NCI-H82 (cell line): ENCODE measurements at regions not wholly inside any gene's neighbourhood (a gene's known extent, or its start where the extent isn't known, plus 50 kb on each side); places are given as distances from the start of the nearest gene placed in this dataset.
"Not testable (repeated sequence)": the region's sequence is repeated elsewhere in the genome, so short reads cannot be mapped to it uniquely, and the experiment has no call there.

Experiments
- DNase-seq: peaks from one replicate; lab custom pipeline; 2025; lab: John Stamatoyannopoulos, UW

DNA sequence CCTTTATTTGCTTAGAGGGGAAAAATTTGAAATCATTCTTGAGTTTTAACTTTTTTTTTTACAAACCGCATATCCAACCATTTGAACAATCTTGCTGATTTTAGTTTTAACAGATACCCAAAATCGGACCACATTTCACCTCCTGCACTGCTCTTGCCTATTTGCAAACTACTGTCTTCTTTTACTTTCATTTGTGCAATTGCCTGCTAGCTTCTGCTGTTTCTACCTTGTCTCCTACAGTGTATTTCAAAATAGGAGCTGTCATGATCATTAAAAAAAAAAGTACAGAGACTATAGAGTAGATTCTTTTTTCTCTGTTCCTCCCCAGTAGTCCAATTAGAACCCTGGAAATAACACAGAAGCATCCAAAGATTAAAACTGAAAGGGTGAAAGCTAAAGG, 1081.2 kb downstream of the SOCS6 start:
- no peak for DNase-seq

DNA sequence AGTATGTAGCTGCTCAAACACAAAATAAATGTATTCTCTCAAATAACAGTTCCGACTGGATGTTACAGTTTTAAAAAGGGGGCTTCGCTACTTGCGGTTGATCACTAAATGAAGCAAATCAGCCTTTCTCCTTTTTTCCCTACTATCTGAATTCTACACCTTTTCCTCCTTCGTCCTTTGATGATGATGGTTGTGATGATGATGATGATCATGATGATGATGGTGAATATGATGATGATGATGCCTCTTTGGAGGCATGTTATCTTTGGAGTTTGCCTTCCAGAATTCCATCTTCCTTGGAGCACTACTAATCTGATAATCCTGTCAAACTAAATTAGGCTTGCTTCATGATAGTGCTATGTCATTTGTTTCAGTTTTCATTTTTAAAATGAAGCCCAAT, 1073.3 kb downstream of the SOCS6 start:
- no peak for DNase-seq

DNA sequence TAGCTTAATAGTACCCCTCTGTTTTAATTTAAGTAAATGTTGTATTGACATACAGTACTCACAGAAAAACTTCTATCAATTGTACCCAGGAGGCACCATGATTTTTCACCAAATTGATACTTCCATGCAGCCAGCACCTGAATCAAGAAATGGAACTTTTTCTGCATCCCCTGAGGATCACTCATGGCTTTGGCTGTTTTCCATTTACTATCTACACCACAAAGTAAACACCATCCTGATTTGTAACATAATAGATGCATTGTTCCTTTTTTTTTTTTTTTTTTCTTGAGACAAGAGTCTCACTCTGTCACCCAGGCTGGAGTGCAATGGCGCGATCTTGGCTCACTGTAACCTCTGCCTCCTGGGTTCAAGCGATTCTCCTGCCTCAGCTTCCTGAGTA, 1066.8 kb downstream of the SOCS6 start:
- DNase-seq: not testable (repeated sequence)

DNA sequence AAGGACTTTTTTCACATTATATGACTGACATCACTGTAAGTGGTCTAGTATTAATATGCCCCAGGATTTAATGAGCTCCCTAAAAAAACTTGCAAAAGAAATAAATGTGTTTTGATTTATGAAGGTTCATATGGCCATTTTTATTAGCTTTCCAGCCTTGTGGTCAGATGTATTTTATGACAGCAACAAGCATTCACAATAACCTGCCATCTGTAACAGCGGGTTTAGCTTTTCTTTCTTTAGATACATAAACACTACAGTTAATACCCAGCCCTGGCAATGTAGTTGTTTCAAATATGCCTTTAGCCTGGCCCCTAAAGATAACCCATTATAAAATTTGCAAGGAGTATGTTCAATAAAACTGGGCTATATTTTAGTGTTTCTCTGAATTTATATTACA, 1063.8 kb downstream of the SOCS6 start:
- DNase-seq: no peak

DNA sequence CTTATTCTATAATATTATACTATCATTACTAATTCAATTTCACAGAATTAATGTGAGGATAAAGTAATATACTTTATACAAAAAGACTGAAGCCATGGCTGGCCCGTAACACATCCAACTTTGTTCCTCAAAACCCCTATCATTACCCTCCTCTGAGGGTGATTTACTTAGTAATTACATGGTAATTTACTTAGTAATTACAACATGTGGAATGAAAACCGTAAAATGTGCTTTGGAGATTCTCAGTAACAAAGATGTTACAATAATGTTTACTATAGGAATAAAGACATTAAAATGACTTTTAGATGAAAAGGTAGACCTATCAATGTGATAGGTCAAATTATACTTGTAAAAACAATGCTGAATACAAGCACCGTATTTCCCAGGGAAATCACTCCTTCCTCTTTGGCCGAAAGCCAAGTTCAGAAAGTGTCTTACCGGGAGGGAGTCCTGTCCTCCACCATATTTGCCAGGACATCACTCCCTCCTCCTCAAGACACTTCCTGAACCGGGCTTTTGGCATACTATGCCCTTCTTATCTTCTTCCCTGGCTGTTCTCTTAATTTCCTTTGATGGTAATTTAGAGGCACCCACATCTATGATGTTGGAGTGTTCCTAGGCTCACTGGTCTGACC, 1047.8 kb downstream of the SOCS6 start:
- no peak for DNase-seq

DNA sequence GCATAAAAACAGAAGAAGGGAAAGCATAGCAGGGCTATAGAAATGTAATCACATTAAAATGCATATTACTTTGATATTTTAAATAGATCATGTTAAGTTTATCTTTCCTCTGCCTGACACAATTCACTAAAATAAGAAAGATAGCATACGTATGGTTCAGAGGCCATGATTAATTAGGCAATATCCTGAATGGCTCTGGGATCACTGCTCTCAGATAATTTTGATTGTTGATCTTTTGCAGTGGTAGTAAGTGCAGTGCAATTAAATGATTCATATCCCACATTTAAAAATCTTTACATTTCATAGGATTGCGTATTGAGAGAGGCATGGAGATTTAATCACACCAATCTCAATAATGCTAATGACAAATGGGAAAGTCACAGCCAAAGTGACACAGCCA, 1040.7 kb downstream of the SOCS6 start:
- DNase-seq: no peak

DNA sequence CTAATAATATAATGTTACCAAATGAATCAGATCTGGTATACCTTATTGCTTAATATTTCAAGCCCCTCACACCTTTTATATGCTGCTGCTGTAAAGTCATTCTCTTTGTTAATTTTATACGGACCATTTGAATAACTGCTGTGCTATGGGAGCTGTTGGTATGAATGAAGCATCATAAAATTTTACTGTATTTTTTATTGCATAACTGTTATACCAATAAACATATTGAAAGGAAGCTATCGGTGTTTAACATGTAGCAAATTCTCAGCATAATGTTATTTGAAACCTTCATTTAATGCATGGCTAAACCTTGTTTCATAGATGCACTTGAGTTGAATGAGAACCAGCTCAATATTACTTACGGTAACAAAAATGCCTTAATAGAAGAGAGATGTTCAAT, 1040.3 kb downstream of the SOCS6 start:
- DNase-seq: no peak

DNA sequence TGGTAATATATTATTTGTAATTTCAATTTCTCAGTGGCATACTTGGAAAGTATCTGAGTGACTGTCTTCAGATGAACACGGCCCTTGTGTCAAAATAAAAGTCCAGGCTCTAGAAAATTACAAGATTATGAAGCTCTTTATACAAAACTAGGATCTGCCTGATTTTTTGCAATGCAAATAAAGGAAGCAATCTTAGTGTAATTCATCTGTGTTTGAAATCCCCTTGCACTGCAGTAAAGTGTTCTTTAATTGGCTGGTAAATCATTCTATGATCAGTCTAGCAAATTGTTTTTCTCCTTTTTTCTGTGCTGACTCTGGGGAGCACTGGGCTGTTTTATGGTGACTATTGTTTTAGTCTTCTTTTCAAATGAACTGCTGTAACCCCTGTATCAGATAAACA, 1039.0 kb downstream of the SOCS6 start:
- DNase-seq: no peak

DNA sequence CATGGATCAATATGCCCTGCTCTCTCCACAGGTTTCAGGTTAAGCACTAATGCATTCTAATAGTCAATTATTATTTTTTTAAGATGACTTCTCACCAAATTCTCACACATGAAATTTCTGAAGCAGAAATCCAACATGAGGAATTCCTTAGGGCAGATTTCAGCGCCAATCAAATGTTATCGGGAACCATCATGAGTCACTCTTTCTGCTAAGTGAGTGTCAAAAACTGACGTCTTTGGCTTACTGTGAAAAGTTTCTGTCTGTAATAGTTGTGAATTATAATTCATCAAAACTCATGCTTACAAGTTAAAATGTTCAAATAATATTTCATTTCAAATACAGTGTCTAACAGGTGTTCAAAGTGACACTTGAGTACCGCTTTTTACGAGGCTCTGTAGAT, 1038.6 kb downstream of the SOCS6 start:
- DNase-seq: no peak

DNA sequence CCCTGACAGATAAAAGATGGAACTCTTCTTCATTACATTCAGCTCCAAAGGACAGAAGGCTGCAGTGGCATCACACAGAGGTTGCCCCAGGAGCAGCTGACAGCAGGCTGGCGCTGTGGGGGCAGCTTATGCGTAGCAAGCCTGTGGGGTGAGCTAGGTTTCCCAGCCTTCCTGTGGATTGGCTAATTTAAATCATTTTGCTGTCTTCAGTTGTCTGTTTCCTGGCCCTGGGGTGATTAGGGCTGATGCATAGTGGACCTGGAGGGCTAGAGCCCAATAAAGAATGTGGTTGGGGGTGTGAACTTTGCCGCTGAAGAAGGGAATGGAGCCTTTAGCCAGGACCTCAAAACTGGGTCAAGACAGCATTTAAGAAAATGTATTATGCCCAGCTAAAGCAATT, 1038.0 kb downstream of the SOCS6 start:
- no peak for DNase-seq

DNA sequence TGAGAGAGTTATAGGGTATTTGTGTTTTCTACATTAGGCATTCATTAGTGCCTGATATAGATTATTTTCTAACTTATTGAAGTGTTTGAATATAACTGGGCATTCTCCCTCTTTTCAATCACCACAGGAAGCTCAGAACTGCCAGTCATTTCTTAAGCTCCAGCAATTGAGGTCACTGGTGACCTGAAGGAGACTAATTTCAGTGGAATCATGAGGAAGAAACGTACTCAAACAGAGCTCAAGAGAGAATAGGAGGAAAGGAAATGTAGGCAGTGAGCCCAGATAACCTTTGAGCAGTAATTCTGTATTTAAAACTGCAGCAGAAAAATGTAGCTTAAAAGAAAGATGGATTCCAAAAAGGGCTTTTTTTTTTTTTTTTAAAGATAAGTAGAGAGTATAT, 1035.5 kb downstream of the SOCS6 start:
- DNase-seq: no peak

DNA sequence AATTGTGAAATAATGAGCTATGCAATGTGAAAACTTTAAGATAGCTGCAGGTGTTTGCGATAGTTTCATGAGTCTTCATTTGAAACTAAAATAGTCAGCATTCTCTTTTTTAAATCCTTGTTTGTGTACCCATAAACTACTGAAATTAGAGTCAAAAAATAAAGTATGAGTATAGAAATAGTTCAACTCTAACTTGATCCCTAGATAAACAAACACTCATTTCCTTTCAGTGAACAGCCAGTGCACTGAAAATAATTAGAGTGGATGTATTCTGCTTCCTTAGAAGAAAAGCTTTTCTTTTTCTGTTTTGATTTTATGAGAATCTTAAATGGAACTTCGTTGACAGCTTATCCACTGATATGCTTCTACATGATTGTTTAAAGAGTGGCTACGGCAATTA, 1033.4 kb downstream of the SOCS6 start:
- DNase-seq: no peak

DNA sequence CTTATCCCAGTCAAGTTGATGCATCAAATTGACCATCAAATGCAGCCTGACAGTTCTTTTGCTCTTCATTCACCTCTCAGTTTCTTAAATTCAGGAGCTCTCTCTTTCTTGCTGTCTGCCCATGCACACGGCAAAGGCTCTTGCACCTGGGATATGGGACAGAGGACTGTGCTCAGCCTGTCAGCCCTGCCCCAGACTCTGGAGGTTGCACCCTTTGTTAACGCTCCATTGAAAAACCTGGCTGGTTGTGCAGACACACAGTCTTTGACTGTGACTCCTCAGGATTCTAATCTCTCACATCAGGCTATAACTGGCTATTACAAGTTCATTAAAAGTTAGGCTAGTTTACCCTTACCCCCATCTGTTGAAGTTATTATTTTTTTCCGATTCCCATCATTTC, 1032.5 kb downstream of the SOCS6 start:
- no peak for DNase-seq

DNA sequence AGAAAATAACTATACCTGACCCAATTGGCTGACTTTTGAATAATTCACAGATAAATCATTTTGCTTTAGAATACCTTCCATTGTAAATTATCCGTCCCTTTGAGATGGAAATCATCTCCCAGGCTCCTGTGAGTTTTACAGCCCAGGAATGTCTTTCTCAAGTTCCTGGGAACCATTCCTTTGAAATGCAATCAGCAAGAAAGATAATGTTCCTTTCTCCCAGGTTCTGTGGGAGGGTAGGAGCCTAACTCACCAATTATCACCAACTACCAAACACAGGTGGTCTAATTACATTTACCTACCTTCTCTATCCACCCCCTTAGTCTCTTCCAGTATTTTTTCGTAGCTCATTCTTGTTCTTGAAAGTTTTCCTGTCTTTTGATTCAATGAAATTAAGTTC, 1016.0 kb downstream of the SOCS6 start:
- DNase-seq: no peak

DNA sequence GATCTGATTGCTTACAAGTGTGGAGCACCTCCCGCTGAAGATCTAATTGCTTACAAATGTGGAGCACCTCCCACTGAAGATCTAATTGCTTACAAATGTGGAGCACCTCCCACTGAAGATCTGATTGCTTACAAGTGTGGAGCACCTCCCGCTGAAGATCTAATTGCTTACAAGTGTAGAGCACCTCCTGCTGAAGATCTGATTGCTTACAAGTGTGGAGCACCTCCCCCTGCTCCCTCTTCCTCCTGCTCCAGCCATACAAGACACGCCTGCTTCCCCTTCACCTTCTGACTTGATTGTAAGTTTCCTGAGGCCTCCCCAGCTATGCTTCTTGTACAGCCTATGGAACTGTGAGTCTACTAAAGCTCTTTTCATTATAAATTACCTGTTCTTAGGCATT, 1014.9 kb downstream of the SOCS6 start:
- DNase-seq: not testable (repeated sequence)

DNA sequence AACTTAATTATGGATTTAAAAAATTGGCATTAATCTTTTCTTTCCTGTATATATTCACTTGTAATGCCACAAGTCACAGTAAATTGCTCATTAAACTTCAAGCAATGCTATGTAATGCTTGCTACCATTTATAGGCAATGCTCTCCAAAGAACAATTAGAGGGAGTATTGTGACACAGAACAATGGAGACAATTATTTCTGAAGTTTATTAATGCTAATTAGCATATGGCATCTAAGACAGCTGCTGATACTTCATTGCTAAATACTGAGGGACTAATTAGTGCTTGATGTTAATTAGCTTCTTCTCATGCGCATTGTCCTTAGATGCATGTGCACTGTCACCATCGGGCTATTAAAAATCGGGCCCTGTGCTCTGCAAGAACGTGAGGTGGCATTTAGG, 1012.8 kb downstream of the SOCS6 start:
- no peak for DNase-seq

DNA sequence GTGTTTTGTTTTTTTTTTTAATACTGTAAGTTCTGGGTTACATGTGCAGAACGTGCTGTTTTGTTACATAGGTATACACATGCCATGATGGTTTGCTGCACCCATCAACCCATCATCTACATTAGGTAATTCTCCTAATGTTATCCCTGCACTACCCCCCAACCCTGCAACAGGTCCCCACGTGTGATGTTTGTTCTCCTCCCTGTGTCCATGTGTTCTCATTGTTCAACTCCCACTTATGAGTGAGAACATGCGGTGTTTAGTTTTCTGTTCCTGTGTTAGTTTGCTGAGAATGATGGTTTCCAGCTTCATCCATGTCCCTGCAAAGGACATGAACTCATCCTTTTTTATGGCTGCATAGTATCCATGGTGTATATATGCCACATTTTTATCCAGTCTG, 1005.4 kb downstream of the SOCS6 start:
- not testable (repeated sequence) for DNase-seq

DNA sequence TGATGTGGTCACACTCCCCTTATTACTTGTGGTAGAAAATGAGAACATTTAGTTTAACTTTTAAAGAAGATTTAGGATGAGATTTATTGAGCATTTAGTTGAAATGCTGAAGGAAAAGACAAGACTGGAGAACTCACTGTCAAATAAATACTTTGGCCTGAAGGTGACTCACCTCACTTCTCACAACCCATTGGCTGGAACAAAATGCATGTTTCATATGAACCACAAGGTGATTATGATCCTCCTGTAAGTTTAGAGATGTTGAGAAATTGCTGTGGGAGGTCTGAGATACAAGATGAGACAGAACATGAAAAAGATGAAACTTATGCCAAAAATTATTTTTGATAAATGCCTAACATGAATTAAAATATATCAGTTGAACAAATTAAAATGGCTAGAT, 1004.5 kb downstream of the SOCS6 start:
- no peak for DNase-seq

DNA sequence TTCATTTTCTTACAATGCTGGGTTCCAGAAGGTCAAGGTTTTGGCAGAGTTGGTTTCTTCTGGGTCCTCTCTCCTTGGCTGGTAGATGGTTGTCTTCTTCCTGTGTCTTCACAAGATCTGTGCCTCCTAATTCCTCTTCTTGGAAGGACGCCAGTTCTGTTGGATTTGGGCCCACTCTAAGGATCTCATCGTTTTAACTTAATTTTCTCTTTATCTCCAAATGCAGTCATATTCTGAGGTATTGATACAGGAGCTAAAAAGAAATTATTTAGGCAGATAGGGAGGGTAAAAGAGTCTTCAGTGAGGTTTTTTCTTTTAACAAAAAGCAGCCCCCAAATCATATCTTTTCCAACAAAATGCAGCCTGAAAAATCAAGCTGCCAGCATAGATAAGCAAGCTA, 998.4 kb downstream of the SOCS6 start:
- no peak for DNase-seq

DNA sequence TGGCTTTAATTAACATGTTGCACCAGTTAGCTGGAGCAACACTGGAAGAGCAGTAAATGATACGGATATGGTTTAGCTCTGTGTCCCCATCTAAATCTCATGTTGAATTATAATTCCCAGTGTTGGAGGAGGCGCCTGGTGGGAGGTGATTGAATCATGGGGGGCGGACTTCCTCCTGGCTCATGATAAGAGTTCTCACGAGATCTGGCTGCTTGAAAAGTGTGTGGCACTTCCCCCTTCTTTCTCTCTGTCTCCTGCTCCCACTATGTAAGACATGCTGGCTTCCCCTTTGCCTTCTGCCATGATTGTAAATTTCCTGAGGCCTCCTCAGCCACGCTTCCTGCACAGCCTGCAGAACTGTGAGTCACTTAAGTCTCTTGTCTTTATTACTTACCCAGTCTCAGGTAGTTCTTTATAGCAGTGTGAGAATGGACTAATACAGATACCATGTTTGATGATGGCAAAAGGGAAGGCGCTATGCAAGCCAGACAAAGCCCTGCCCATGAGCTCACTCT, 963.6 kb downstream of the SOCS6 start:
- no peak for DNase-seq

DNA sequence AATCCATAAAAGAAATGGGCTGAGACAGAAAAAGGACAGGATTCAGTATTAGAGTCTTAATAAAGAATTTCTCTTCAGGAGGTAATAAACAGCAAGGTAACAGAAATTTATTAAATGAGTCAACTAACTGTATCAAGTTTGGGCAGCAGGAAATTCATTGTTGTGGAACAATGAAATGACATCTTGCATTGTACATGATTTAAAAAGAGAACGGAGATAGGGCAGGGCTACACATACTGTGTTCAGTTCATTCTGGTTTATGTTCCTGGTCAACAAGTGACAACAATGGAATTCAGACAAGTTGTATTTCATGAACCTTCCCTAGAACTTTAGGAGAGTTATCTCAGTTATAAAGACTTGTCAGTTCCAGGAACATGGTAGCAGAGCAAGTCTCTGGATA, 961.3 kb downstream of the SOCS6 start:
- DNase-seq: no peak

DNA sequence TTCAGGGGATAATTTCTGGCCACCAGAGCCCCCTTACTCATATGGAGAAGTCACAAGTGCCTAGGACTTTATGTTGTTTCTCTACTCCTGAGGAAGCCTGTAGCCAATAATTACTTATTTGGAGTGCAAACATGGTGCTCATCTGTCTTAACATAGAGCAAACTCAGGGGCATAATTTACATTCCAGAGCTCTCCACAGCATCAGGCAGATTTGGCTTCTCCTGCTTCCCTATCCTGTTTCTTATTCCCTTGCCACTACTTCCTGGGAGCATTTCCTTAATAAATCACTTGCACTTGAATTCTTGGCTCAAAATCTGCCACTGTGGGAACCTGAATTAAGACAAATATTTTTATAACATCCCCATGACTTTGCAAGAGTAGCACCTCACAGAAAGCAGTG, 960.9 kb downstream of the SOCS6 start:
- DNase-seq: no peak

DNA sequence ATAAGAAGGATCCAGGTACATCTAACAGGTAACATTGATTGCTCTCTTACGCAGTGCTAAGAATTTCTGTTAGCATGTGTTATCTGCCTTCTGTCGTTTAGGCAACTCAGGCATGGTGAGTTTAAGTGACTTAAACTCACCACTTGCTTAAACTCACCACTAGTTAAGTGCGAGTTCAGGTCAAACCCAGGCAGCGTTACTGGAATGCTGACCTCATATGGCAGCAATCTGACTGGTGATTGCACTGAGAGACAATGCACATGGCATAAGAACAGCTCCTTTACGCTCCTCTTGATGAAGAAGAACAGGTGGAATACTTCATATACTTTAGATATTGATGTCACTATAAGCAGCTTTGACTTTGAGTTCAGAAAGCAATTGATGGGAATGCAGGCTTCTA, 954.1 kb downstream of the SOCS6 start:
- DNase-seq: no peak

DNA sequence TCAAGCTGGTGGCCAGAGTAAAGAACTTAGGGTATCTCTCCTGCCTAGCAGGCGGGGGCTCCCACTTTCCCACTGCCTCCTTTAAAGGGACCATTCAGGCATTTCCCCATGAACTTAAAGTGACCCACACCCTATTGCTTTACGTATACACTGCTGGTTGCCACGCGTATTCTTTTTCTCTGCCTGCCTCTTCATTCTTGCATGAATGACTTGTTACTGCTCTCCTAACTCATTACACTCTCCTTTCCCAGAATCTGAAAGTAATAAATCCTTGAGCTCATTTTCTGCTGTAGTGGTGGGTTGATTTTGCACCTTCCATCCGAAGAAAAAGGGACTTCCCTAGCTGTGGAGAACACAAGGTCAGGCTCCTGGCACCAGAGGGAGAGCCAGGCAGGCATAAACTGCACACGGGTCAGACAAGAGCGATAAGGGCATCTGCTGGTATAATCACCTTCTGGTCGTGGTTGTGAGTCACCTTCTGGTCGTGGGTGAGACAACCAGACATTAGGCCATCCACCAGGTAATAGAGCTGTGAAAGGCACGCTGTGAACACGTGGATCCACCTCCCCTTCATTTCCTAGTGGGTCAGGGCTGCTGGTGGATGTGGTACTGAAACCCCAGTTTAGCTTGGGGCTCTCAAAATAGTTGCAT, 950.3 kb downstream of the SOCS6 start:
- DNase-seq: no peak
